ENCODE measurements at regions not wholly inside any gene's neighbourhood (a gene's known extent, or its start where the extent isn't known, plus 50 kb on each side); places are given as distances from the start of the nearest gene placed in this dataset.
A peak's percentile ranks its signal among the peaks of the same experiment; 100 is the strongest.

DNA sequence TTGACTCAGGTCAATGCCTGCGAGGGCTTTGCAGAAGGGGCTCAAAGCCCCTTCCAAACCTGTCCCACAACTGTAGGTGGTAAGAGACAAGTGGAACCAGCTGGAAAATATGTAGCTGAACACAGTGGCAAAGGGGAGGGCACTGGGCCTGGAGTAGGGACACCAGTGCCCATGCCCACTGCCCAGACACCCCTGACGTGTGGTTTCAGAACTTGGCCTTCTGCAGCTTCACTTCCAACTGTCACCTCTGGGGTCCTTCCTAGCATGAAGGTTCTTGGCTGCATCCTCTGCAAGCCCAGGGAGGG, 233.1 kb upstream of the IRX1 start:
- DNase-seq (ENCODE audit: low spot score), result peak; percentile 22

DNA sequence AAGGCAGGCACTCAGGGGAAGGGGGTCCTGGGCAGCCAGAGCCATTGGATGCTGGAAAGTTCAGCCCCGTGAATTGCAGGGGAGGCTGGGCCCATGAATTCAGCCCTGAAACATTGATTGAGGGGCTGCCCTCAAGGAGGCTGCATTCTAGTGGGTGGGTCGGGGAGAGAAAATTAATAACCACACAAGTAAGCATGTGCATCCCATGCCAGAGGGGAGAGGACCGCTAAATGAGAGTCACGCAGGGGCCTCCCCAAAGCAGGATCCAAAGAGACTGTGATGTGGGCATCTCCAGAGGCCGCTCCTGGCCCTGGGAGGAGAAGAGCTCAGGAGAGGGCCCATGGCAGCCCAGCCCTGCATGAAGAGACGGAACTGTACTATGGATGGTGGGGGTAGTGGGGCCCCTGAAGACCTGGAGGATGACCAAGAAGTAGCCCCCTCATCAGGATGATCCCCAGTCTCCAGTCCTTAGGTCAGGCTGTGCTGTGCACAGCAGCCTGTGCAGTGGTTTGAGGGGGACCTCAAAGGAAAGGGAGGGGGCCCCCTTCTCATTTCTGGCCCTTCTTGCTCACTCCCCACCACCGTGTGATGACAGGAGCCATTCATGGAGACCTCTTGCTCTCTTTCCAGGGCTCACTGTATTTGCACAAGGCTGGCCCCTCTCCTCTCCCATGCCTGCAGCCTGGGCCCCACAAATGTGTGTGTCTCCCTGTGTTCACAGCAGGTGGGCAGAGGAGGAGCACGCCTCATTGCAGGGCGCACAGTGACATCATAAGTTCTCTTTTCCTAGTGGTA, 233.6 kb upstream of the IRX1 start:
- no peak for DNase-seq (ENCODE audit: low spot score)

DNA sequence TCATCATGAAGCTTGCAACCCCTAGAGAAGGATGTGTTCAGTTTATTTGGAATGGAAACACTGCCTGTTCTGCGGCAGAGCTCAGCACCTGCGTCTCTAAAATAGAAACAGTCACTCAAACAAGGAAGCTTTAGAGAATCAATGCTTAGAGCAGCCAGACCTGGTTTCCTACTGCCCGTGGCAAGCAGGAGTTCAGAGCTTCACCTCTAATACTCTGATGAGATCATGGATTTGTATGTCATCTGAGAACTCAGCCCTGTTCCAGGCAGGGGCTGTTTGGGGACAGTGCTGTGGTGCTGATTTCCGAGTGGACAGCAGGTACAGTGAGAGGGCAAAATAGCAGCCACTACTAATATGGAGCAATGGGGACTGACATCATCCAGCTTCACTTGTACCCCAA, 236.0 kb upstream of the IRX1 start:
- DNase-seq (ENCODE audit: low spot score), result peak; percentile 79

DNA sequence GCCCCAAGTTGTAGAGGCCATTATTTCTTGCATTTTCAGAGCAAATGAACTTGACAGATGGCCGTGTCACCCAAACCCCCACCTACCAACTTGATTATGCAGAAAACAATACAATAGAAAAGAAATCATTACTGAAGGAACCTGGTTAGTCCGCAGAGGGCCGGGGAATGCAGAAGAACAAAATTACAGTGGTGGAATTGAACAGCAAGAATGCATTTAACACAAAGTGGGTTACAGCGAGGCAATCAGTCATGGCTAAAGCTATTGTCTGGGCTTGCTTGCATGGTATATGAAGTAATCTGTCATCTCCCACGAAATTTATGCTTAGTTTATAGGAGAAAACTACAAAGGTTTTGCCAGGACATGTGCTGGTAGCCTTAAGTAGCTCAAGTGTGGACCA, 238.3 kb upstream of the IRX1 start:
- no peak for DNase-seq (ENCODE audit: low spot score)

DNA sequence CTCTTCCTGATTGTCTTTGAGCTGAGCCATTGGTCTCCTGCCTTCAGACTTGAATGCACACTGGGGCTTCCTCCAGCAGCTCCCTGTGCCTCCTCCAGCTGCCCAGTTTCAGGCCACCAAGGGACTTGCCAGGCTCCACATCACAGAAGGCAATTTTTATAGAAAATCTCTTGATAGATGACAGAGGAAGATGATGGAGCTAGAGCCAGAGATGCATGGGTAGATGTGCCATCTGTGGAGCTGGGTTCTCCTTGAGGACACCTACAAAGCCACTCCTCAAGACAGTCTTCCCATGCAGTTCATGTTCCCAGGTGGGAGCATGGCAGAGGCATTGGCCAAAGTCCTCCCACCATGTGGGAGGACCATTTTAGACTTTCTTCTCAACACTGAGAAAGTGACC, 239.6 kb upstream of the IRX1 start:
- no peak for DNase-seq (ENCODE audit: low spot score)

DNA sequence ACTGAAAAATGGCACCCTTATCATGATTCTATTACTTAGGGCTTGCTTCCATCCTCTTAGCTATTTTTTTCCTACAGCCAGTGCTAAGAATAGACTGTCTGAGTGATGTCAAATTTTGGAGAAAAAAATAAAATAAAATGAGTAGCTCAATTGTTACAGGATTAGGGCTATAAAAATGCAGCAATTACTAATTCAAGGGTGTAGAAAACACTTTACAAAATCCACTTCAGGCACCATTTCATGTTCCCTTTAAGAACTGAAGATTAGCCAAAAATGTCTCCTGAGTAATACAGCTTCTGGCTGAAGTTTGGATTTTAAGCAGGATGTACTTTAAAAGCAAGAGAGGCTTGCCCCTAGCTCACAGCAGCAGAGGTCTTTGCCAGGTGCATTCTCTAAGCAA, 240.5 kb upstream of the IRX1 start:
- no peak for DNase-seq (ENCODE audit: low spot score)

DNA sequence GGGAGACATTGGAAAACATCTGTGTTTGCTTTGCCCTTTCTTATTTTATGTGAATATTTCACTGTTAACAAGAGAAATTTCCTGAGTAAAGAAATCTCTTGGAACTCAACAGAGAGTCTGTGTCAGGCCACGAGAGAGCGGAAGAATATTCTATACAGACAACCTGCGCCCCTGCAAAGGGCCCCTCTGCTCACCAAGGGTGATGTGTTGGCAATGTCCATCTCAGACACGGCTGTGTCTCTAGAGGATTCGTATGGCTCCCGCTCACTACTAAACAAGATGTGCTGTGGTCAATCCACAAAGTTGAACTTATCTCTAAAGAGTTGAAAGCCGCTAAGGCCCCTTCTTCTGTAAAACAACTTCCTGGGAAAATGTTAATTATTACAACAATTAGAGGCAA, 241.0 kb upstream of the IRX1 start:
- DNase-seq (ENCODE audit: low spot score), result no peak

DNA sequence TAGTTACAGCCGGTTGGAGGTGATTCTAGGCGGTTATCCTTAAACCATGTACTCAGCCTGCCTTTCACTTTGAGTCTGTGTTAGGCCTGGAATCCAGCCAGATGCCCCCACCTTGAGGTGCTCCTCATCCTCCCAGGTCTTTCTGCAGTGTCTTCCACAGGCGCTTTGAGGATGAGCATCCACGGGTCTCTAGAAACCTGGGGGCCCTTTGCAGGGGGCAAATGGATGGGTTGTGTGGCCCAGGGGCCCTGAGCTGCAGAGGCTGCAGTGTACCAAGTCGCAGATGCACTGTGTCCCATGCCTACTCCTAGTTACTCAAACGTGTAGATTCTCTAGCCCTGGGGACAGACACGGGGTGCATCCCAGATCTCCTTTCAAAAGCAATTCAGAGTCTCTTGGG, 242.1 kb upstream of the IRX1 start:
- no peak for DNase-seq (ENCODE audit: low spot score)

DNA sequence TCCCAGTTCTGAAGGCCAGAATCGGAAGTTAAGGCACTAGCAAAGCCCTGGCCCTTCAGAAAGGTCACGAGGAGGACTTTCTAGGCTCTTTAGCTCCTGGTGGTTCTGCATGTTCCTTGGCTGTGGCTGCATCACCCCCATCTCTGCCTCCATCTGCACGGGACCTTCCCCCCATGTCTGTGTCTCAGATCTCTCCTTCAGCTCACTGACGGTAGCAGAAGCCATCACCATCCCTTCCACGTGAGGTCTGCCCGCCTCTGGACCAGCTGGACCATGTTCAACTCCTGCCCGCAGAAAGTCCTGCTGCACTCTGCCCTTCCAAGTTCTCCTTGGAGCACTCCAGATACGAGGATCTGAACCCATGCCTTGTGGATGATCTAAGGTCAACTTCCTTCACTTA, 242.9 kb upstream of the IRX1 start:
- DNase-seq (ENCODE audit: low spot score), result no peak

DNA sequence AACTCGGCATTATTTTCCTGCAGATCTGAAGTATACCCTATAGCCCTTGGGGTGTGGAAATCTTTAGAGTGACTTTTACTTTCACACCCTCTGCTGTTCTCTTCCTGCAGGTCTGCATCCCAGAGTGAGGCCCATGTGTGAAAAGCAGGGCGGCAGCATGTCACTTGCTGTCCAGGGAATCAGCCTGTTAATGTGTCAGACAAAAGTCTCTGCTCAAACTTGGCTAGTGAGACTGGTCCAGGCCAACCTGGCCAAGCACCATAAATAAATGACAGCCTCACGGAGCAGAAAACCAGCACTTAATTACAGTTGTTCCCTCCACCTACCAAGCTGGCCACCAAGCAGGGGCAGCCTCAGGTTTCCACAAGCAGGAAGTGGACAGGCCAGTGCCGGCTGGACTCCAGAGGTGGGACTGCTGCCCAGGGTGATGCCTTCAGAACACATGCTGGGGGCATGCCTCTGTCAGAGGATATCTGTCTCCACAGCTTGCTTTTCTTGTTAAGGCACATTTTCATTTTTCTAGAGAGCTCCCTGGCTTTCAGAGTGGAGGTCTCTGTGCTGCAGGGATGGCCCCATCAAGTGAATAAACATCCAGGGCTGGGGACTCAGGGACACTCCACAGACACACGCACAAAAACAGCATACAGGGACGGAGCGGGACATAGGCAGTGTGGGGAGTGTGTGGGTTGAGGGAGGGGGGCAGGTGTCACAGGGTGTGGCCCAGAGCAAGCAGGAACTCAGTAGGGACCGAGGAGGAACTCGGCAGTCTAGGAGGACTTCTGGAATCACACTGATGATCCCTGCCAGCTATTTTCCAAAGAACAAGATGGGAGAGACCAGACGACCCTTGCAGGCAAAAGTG, 243.8 kb upstream of the IRX1 start:
- no peak for DNase-seq (ENCODE audit: low spot score)

DNA sequence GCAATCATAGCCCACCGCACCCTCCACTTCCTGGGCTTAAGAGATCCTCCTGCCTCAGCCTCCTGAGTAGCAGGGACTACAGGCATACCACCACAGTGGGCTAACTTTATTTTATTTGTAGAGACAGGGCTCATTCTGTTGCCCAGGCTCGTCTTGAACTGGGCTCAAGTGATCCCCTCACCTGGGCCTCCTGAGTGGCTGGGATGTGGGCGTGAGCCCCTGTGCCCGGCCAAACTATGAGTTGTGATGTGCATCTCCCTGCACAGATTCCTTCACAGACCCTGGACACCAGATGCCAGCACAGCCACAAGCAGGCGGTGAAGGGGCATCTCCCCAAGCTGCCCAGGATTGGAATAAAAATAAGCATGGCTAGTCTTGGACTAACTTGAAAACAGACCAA, 244.9 kb upstream of the IRX1 start:
- no peak for DNase-seq (ENCODE audit: low spot score)

DNA sequence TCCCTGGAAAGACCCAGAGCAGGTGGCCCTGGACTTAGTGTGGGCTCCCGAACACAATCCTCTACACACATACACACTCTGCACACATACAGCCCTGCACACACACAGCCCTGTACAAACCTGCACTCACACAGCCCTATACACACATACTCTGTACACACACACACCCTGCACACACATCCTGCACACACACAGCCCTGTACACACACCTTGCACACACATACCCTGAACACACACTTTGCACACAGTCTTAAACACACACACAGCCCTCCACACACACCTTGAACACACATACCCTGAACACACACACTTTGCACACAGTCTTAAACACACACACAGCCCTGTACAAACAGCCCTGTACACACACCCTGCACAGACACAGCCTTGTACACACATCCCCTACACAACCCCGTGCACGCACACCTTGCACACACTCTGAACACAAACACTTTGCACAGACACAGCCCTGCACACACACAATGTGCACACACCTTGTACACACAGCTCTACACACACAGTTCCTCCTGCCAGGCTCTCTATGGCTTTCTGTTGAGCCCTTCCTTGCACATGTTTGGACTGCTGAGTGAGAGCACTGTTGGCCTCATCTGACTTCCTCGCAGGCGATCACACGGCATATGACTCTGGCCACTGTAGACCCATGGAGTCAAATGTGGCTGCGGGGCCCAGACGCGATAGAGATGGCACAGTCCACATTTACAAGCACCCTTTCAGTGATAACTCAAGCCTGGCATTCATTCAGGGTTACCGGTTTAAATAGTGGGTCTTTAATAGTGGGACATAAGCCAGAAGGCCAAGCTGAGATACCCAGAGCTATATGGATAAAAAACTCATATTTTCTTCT, 245.7 kb upstream of the IRX1 start:
- no peak for DNase-seq (ENCODE audit: low spot score)

DNA sequence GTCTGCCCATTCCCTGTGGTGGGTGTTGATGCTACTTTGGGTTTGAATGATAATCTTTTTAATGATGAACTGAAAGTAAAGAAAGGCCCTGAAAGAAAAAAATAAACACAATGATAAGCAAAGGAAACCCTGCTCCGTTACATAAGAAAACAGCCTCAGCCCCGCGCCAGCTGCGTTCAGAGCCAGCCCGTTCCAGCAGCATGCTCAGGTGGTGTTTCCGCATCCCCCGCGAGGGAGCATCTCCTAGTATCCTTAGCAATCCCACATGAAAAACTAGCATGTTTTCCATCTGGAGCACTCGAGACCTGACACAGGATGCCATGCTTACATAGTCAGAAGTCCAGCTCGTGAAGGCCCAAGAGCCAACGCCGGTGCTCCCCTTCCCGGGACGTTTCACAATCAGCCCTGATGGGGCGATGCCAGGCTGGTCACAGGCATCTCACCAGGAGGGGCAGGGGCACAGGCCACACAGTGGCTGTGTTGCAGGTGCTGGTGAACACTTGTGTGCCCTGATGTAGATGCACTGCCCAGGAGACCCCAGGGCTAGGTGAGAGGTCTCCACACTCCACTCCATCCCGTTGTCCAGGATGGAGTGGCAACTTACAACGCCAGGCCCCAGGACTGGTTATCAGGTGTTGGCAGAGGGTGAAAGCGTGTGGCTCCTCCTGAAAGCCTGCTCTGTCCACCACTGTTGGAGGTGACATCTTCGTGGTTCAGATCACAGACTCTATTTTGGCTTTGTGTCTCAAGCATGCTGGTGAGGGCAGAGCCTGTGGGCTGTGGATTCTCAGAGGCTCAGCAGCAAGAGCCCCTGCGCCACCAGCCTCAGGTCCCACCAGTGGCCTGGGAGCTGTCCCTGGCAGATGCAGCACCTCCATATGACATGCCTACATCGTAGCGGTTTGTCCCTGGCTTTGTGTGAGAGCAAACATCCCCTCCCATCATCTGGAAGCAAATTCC, 246.8 kb upstream of the IRX1 start:
- no peak for DNase-seq (ENCODE audit: low spot score)

DNA sequence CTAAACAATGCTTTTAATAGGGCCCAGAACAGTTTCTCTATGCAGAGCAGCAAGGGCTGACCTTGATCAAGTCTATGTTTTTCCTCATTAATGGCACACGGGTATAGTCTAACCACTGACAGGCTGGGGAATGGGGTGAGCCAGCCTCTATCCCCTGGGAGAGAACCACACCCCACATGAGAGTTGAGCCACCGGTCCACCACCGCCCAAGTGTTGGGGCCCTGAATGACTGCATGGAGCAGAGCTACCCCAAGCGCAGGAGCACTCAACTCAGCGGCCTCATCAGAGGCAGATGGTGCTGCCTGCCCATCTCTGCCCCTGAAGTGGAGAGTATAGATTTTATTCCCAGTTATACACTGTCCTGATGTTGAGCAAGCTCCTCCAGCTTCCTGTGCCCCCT, 247.9 kb upstream of the IRX1 start:
- DNase-seq (ENCODE audit: low spot score), result no peak

DNA sequence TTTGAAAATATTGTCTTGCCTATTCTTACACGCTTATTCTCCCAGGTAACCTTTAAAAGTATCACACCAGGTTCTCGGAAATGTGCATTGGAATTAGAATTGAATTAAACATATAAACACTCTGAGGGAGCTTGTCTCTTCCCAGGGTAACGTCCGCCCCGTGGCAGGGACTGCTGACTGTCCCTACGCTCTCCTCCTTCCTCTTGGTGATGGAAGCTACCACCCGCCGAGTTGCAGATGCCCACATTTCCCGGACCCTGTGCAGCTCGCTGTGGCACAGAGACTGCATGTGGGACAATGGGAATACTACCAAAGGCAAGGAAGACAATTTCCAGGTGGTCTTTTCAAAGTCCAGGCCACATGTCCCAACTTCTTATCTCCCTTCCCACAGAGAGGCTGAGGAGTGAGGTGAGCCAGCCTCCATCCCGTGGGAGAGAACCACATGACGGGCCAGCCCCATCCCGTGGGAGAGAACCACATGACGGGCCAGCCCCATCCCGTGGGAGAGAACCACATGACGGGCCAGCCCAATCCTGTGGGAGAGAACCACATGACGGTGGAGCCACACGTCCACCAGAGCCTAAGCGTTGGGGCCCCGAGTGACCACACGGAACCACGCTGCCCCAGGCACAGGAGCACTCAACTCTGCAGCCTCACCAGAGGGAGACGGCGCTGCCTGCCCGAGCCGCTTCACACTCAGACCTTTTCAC, 249.4 kb upstream of the IRX1 start:
- DNase-seq (ENCODE audit: low spot score), result no peak

DNA sequence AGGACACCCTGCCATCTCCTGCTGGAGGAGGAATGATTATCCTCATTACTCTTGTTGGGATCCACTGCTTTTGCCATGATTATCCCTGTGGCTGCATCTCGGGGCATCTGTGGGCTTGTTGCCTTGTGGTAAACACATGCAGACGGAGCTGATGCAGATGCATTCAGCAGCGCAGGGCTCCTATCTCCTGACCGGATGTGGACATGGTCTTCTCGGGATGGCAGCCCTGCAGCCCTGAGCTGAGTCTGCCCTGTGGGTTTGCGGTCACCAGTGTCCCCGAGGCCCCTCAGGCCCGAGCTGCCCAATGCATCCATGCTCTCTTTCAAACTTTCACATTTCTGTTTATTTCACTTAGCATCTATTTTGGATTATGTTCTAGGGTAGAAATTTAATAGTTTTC, 250.4 kb upstream of the IRX1 start:
- no peak for DNase-seq (ENCODE audit: low spot score)

DNA sequence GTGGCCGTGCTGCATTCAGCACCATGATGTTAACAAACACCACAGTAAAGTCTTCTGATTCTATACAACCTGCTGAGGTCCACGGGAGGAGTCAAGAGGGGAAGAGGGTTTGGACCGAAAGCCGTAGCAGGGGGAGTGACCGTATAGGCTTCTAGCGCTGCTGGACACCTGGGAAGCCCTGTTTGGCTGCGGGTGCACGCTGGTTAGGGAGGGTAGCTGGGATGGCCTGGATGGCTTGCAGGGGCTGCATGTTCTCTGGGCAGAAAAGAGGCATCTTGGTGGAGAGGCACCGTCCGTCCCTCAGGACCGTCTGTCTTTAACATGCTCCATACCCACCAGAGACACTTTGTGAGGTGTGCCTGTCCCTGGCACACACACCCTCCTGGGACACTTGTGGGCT, 251.0 kb upstream of the IRX1 start:
- no peak for DNase-seq (ENCODE audit: low spot score)

DNA sequence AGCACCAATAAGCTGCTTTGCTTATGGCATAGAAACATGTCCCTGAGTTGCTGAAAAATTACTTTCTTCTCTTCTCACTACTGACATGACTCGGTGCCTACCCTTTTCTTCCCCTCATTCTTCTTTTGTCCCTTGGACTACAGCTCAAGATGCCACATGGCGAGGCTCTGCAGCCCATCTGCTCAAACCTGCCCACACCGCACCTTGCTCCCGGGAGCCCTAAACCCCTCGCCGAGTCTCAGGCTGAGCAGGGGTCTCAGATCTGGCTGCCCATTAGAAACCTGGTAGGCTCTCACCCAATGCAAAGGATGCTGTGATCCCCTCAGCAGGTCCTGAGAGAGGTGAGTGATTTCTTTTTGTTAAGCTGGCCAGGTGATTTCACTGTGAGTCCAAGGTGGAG, 251.7 kb upstream of the IRX1 start:
- no peak for DNase-seq (ENCODE audit: low spot score)

DNA sequence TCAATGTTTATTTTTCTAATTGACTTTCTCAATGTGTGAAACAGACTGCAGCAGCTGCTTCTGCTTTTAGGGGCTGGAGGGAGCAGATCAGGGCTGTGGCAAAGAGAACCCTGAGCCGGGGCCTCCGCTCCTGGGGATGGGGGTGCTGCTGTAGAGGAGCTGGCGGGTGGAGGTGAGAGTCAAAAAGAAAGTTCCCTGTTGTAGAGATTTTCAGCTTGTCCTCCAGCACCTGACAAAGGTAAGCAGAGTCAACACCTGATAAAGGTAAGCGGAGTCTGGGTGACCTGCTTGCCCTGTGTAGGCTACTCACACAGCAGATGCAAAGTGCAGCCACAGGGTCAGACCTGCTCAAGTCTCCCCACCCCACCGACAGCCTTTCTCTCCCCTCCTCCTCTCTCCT, 252.4 kb upstream of the IRX1 start:
- DNase-seq (ENCODE audit: low spot score), result no peak

DNA sequence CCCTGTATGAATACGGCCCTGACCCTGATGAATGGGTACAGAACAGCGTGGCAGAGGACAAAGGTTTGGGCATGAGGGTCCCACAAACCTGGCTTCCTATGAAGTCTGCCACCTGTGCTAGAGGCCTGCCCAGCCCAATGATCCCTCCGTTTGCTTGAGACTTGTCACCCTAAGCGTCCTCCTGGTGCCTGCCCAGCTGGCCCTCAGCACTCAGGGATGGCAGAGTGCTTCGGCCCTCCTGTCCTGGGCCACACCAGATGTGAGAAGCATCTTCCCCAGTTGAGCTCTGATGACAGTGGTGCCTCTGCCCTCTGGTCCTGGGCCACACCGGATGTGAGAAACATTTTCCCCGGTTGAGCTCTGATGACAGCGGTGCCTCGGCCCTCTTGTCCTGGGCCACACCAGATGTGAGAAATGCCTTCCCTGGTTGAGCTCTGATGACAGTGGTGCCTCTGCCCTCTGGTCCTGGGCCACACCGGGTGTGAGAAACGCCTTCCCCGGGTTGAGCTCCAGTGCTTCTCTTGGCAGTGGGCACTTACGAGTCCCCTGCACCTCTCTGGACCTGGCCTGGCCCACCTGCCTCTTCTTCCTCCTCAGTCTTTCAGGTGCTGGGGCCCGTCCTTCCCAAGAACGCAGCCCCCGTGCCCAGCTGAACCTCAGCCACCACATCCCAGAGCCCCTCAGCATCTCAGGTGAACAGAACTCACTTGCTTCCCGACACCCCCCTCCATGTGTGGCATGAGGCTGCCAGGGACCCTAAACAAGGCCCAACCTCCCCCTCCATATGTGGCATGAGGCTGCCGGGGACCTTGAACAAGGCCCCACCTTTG, 253.1 kb upstream of the IRX1 start:
- no peak for DNase-seq (ENCODE audit: low spot score)
